Cortex of kidney (tissue), 1 donor: ENCODE measurements at regions not wholly inside any gene's neighbourhood (a gene's known extent, or its start where the extent isn't known, plus 50 kb on each side); places are given as distances from the start of the nearest gene placed in this dataset.

Experiments used
- DNase-seq: peaks from one replicate; lab custom pipeline; 2025; lab: John Stamatoyannopoulos, UW

DNA sequence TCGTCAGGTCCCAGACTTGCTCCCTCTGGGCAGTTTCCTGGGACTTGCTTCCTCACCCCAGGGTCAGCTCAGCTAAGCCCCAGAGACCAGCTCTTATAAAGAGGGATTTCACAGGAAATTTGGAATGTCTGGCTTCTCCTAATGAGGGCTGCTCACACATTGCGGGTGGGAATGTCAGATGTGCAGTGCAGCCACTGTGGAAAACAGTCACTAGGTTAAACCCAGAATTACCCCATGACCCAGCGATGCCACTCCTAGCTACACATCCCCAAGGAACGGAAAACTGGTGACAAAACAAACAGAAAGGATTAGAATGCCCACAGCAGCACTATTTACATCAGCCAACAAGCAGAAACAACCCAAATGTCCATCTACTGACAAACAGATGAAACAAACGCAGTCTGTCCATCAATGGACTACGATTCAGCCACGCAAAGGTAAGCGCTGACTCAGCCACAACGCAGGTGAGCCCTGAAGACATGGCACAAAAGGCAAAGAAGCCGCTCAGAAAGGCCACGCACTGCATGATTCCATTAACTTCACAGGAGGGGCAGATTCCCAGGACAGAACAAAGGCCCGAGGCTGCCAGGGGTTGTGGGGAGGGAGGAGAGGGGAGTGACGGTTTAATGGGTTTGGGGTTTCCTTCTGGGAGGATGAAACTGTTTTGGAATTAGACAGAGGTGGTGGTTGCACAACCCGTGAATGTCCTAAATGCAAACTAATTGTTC lies 63.0 kb downstream of the NCOR2 start:
- no peak for DNase-seq

DNA sequence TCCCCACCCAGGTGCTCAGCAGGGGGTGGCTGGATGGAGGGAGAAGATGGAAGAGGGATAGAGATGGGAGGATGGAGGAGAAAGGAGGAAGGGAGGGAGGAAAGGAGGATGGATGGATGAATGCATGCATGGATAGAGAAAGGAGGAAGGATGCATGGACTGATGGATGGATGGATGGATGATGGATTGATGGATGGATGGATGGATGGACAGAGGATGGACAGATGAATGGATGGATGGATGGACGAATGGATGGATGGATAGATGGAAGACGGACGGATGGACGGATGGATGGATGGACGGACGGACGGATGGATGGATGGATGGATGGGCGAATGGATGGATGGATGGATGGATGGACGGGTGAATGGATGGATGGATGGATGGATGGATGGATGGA lies 64.1 kb downstream of the NCOR2 start:
- no peak for DNase-seq

DNA sequence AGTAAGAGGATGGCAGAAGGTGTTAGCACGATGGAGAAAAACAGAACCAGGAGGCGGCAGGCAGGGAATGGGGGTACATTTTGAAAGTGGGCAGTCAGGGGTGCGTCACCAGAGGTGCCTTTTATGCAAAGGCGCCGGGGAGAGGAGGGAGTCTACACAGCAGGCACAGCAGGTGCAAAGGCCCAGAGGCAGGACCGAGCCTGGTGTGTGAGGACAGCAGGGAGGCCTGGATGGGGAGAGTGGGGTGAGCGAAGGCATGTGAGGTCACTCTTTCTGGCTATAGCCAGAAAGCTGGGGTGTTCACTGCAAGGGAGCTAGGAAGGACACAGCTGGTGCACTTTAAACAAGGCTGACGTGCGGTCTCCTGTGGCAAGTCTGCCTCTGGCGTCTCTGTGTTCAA lies 65.0 kb downstream of the NCOR2 start:
- no peak for DNase-seq

DNA sequence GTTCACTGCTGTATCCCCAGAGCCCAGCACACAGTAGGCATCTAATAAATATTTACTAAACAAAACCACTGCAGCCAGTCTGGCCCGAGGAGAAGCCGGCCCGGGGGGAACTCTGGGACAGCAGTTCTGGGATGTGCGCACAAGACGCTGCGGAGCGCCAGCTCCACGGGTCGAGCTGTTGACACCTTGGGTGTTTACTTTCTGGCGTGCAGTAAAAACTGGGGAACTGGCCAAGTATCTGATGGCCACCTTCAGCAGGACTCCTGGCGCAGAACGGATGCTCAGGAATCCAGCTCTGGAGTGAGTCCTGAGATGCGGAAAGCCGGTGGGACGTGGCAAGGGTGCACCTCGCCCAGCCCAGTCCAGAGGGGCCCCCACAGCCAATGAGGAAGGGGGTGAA lies 65.6 kb downstream of the NCOR2 start:
- DNase-seq, result no peak

DNA sequence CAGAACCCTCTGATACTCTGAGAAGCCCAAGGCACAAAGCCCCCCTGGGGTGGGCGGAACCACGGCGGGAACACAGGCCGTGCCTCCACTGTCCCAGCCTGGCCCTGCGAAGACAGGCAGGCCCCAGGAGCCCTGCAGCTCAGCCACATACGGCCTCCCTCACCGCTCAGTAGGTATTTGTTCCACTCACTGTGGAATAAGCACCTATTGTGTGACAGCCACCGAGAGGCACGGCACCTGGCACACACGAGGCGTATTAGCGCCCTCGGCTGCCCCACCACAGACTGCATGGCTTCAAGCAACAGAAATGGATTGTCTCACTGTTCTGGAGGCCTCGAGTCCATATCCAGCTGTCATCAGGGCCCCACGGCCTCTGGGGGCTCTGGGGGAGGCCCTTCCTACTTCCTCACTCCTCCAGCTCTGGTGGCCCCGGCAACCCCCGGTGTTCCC lies 66.3 kb downstream of the NCOR2 start:
- no peak for DNase-seq

DNA sequence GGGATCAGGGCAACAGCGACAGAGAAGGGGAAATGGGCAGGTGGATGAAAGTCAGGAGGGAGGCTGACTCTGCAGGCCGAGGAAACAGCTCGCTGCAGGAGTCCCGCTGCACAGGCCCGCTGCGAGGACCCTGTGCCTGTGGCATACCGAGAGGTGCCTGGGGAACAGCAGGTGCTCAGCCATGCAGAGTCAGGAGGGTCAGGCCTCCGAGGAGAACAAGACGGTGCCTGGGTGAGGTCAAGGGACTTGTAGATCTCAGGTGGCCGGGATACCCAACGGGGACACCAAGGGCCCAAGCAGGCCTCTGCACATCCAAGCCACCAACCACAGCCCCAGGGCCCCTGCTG lies 67.5 kb downstream of the NCOR2 start:
- no peak for DNase-seq

DNA sequence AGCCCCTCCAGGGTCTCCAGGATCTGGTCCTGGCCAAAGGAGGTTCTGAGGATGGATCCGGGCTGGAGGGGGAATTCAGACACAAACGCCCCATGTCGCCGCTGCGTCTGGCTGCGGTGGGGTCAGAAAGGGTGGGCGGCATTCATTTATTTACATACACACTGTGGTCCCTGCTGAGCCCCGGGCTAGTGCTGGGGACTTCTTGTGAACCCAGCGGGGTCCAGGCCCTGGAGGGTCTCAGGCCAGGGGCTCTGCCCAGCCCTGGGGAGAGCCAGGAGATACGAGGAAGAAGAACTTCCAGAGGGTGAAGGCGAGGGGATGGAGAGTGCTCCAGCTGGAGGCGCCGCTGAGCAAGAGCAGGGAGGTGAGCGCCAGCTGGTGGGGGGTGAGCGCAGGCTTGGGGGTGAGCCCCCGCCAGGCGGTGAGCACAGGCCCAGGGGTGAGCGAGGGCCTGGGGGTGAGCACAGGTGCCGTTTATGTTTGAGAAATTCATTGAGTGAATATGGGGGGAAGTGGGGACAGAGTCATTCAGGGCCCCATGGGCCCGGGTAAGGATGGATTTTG lies 68.1 kb downstream of the NCOR2 start:
- no peak for DNase-seq

DNA sequence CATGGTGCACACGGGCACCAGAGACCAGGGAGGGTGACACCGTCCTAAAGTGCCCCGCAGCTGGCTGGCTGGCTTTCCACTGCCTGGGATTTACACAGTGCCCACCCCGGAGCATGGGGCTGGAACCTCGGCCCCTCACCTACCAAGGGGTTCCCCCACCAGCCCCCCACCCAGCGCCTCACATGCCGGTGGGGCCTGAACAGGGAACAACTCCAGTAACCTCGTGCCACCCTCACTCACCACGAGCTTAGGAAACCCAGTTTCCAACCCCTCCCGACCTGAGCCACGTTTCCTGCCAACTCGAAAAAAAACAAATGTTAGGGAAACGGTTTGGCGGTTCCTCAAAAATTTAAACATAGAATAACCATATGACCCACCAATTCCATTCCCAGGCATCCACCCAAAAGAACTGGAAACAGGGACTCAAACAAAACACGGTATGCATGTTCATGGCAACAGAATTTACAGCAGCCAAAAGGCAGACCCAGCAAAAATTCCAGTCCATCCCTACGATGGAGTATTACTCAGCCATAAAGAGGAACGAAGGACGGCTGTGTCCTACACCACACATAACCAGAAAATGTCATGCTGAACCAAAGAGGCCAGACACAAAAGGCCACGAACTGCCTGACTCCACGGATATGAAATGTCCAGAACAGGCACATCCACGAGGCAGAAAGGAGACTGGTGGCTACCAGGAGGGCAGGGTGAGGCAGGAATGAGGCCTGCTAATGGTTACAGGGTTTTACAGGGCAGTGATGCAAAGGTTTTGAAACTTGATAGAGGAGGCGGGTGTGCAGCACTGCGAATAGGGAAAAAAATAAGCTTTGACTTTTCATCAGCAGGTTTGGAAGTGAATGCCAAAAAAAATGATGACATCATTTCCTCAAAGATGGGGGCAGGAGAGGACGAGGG lies 68.9 kb downstream of the NCOR2 start:
- DNase-seq, result no peak

DNA sequence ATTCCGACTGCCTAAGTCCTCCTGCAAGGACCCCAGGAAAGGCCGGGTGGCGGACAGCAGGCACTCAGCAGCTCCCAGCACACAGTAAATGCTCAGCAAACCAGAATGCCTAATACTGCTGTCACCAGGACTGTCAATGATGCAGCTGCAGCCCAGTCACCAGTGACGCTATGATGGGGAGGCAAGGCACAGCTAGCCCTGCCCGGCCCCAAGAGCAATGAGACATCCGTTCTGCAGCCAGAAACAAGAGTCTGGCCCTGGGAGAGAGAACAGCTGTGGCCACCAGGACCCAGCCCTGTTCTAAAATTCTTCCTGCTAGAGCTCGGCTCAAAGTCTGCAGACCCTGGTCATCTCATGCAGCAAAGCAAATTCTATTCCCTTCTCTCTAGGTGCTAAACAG lies 69.8 kb downstream of the NCOR2 start:
- DNase-seq, result no peak

DNA sequence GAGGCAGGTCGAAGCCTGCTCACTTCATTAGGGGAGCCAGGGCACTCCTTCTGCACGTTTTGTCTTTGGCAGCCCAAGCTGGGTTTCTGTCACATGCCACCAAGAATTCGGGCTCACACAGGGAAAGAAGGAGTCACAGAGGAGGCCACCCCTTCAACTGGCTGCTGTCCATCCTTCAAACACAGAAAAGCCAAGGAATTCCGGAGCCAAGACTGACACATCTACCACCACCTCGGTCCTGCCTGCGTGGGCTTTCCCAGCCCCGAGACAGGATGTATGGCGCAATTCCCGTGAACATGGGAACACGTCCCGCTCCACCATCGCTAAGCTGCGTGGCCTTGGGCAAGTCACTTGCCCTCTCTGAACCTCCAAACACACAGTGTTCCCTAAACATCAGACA lies 70.4 kb downstream of the NCOR2 start:
- DNase-seq, result no peak

DNA sequence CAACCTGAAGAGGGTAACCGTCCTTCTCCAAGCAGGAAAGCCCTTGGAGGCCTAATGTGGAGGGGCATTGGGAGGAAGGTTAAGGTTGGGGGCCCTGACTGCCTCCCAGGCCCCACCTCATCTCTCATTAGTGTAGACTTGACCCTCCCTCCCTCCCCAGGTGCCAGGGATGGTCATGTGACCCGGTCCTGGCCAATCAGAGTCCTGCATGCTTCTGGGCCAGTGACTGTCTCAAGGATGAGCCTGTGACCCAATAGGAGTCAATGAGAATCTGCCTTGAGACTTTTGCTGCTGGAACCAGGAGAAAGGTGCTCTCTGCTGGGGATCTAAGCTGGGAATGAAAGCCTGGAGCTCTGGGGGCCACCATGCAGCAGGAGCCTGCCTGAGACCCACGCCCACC lies 70.8 kb downstream of the NCOR2 start:
- DNase-seq, result no peak

DNA sequence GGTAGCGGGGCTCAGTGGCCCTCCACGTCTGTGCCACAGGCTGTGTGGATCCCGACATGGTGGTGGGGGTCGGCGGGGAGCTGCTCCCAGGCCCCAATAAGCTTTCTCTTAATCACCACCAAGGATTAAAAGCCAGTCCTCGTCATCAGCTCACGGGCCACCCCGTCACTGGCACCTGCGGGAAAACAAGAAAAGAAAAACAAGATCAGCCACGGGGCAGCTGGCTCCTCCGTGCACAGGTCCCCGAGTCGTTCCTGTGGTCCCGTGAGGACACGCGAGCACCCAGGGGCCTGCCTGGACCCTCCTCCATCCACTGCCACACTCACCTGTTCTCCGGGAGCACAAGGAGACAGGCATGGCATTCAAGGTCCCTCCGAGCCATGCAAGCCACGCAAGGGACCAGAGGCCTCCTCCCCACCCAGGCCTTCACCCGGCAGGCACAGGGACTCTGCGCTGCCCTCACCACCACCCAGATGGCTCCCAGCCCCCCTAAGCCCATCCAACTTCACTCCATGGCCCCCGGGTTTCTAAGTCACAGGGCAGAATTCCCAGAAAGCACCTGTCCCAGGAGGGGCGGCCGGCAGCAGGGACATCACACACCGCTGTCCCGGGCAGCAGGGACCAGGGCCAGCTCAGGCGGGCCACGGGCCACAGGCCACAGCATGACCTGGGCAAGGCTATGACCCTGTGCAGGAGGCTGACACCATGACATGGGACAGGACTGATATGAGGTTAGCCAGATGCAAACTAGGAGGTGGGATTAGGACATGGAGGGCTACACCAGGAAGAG lies 72.0 kb downstream of the NCOR2 start:
- no peak for DNase-seq

DNA sequence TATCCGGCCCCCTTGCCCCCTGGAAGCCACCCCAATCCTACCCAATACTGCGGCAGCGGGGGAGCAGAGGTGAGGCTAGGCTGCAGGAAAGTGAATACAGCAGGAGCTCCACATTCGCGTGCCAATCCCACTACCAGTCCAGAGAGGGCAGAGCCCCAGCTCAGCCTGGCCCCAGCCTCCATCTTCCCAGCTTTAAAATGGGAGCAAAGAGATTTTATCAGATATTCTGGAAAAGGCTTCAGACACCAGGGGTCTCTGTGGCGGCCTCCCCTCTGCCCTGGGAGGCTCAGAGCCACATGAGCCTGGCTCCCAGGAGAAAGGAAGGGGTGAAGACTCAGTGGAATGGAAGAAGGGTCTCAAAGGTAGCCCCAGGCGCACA lies 72.7 kb downstream of the NCOR2 start:
- no peak for DNase-seq

DNA sequence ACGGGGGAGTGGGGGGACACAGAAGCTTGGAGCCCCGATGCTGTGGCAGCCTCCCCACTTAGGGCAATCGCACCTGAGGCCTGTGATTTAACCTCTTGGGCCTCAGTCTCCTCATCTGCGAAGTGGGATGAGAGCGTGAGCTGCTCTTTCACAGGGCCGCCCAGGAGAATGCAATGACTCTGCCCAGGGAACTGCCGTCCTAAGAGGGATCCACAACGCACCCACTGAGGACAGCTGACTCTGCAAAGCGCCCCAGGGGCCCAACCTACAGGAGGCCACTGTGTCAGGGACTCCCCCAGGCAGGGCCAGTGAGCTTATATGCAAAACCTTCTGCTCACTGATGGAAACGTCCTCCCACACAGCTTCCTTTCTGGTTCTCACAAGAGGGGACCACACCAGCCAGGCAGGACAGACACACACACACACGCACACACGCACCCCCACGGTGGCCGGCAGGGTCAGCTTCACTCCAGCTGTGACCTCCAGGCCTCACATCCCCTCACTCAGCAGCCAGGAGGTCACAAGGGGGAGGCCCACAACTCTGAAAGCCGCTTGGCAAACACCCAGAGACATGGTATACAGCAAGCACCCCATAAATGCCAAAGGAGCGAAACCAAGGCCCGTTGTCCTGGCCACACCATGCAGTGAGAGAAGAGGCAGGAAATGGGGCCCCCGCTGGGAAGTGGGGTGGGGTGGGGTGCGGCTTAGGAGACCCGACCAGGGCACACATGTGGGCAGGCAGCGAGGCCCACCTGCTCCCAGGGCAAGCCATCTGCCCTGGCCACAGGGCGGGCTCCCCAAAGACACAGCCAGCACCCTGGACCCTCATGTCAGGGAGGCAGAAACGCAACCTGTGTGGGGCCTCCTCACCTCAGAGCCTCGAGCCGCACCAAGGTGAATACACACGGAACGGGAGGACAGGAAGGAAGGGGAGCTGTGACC lies 73.3 kb downstream of the NCOR2 start:
- DNase-seq, result no peak

DNA sequence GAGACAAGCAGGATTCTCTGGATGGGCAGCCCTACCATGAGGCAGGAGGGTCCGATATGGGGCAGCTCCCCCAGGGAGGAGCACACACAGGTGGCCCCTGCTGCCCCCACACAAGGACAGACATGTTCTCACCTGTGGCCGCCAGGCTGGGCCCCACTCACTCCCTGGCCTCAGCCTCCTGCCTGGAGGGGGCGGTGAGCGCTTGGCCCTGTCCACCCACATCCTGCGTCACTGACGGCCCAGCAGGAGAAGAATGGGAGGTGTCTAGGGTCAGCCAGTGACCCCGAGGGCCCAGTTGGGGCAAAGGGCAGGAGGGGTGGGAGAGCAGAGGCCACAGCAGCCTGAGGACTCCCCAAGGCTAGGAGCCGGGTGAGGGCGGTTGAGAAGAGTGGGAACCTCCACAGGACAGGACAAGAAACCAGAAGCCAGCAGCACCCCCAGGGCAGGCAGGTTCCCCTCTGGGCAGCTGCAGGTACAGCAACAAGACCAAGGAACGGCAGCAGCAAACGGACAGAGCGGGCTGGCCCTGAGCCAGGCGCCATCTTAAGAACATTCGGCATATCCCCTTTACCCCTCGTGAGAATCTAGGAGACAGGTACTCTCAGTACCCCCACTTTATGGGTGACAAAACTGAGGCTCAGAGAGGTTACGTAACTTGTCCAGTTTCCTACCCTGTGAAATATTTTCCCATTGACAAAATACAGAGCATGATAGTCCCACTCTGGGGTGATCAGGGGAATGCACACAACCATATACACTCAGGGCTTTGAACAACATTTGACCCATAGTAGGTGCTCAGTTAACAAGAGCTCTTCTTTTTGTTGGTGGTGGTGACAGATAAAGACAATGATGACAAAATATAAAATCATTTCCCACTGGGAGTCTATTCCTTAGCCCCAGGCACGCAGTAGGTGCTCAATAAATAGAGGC lies 74.3 kb downstream of the NCOR2 start:
- no peak for DNase-seq

DNA sequence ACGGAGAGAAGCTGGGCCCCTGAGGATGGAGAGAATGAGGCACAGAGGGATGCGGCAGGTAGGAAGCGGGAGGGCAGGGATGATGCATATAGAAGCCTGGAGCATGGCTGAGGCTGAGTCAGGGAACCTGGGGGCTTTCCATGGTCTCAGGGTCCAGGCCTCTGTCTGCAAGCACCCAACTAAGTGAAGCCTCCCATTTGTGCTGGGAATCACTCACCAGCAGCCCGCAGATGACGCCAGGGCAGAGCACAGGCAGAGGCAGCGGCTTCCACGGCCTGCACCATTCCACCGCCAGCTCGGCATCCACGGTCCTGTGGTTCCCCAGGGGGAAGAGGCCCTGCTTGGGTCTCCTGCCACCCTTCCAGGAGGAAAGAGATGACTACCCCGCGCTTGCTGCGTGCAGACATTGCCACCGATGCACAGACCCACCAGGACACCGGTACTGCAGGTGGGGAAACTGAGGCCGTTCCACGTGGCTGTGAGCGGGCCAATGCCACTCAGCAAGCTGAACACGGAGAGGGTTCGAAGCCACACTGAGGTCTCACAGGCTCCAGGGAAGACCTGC lies 75.5 kb downstream of the NCOR2 start:
- no peak for DNase-seq

DNA sequence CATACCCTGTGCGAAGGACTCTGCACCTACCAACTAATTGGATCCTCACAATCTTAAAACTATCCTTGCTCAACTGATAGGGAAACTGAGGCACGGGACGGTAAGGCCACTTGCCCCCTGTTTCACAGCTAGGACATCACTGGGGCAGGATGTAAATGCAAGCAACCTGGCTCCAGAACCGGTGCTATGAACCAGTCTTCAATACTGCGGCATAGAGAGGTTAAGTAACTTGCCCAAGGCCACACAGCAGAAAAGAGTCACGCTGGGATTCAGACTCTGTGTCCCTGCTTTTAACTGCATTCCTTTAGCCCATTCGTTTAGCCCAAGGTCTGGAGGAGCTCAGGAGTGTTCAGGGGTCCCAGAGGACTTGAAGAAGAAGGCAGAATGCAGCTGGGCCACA lies 76.1 kb downstream of the NCOR2 start:
- no peak for DNase-seq

DNA sequence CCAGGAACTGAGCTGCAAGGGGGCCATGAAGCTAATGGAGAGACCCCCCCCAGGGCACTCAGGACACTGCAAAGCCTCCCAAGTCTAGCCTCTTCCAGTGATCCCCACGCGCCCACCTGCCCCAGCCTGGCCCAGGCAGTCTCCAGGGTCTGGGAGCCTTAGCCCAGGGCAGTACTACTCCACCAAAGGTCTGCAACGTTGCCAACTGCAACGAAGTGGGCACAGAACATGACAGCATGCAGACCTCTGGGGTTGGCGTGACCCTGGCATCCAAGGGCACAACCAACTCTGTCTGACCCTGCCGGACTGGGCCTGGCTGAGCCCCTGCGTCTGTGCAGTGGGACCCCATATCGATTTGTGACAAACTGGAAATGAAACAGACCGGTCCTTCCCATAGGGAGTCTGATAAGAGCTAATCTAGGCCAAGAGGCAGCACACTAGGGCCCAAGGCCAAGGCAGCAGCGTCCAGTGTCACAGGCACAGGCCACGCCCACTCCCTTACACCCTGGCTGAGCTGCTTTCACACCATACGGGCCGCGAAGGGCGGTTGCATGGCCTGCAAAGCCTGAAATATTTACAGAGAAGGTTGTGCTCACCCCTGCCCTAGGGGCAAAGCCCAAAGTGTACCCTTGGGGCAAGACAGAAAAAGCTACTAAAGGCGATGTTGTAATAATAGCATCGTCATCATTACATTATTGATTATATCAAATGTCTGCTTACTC lies 76.7 kb downstream of the NCOR2 start:
- DNase-seq, result no peak

DNA sequence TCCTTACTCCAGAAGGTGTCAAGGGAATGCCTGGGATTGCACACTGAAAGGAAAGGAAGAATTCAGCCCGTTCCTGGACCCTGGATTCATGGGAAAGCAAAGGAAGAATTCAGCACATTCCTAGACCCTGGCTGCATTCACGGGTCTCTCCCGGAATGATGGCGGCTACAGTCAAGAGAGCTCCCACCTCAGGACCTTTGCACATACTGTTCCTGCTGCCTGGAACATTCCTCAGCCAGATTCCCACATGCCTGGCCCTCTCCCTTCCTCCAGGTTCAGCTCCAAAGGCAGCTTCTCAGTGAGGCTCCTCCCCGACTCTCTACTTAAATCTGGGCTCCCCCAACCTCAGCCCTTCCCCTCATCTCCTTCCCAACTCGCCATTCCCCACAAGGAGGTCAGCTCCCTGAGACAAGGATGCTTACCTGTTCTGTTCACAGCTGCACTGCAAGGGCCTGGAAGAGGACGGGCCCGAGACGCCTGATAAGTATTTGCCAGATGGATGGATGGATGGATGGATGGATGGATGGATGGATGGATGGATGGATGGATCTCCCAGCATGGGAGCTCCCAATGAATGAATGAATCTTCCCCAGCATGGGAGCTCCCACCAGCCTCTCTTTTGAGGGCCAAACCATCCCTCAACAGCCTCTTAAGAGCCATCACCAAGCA lies 77.4 kb downstream of the NCOR2 start:
- DNase-seq, result no peak
